Glutamatergic neuron (in vitro differentiated cells): ENCODE measurements at regions not wholly inside any gene's neighbourhood (a gene's known extent, or its start where the extent isn't known, plus 50 kb on each side); places are given as distances from the start of the nearest gene placed in this dataset.

Experiments
- DNase-seq: peaks from one replicate; pipeline ENCODE4 v3.0.0; 2022
- H3K27ac Mint-ChIP-seq: one replicate; pipeline ENCODE4 v1.8.0; 2020; ENCODE audit warnings: mild to moderate bottlenecking, mixed read lengths, inconsistent platforms; ENCODE audit not compliant: unreplicated experiment
- H3K27me3 Mint-ChIP-seq: one replicate; pipeline ENCODE4 v1.8.0; 2020; ENCODE audit warnings: mild to moderate bottlenecking, moderate library complexity, mixed read lengths, inconsistent platforms; ENCODE audit not compliant: unreplicated experiment
- H3K36me3 Mint-ChIP-seq: one replicate; pipeline ENCODE4 v1.8.0; 2020; ENCODE audit warnings: mild to moderate bottlenecking, mixed read lengths, inconsistent platforms; ENCODE audit not compliant: unreplicated experiment
- H3K4me1 Mint-ChIP-seq: one replicate; pipeline ENCODE4 v1.8.0; 2020; ENCODE audit warnings: mild to moderate bottlenecking, low read depth, mixed read lengths, inconsistent platforms; ENCODE audit not compliant: unreplicated experiment
- H3K4me3 Mint-ChIP-seq: one replicate; pipeline ENCODE4 v1.8.0; 2020; ENCODE audit warnings: mild to moderate bottlenecking, mixed read lengths, inconsistent platforms; ENCODE audit not compliant: unreplicated experiment
- H3K9me3 Mint-ChIP-seq: one replicate; pipeline ENCODE4 v1.8.0; 2020; ENCODE audit warnings: mild to moderate bottlenecking, moderate library complexity, mixed read lengths, inconsistent platforms; ENCODE audit not compliant: unreplicated experiment
- CTCF ChIP-seq: fragments of 200-600 bp; sonication (generic); IDR thresholded peaks from one replicate; pipeline ENCODE4 v1.5.0; 2021; ENCODE audit not compliant: partially characterized antibody, unreplicated experiment

GRCh38 chr16:52649870-52650269, 102.9 kb upstream of the TOX3 start:
- no peaks in the 10 kb centered on the region for H3K9me3 Mint-ChIP-seq
- H3K27ac Mint-ChIP-seq: no peak overlapping the region
- no peak for DNase-seq
- no peaks in the 10 kb centered on the region for H3K4me1 Mint-ChIP-seq
- no peaks in the 10 kb centered on the region for H3K36me3 Mint-ChIP-seq
- no peaks in the 10 kb centered on the region for H3K27me3 Mint-ChIP-seq
- no peak overlapping the region for H3K4me3 Mint-ChIP-seq
- no peak for TF ChIP-seq CTCF

GRCh38 chr16:52647588-52647987, 100.6 kb upstream of the TOX3 start:
- no peaks in the 10 kb centered on the region for H3K36me3 Mint-ChIP-seq
- H3K4me3 Mint-ChIP-seq: no peak overlapping the region
- no peak overlapping the region for H3K27ac Mint-ChIP-seq

GRCh38 chr16:52643006-52643405, 96.1 kb upstream of the TOX3 start:
- H3K9me3 Mint-ChIP-seq: peaks cover 1% of the 10 kb centered on the region
- peaks cover 2% of the 10 kb centered on the region for H3K4me1 Mint-ChIP-seq
- no peaks in the 10 kb centered on the region for H3K27me3 Mint-ChIP-seq
- no peak for DNase-seq
- H3K36me3 Mint-ChIP-seq: no peaks in the 10 kb centered on the region
- H3K27ac Mint-ChIP-seq: no peak overlapping the region
- no peak for TF ChIP-seq CTCF
- no peak overlapping the region for H3K4me3 Mint-ChIP-seq

More at GRCh38 chr16:52647588-52647987, 100.6 kb upstream of the TOX3 start:
- DNase-seq: no peak
- TF ChIP-seq CTCF: no peak
- H3K4me1 Mint-ChIP-seq: no peaks in the 10 kb centered on the region
- H3K27me3 Mint-ChIP-seq: no peaks in the 10 kb centered on the region
- no peaks in the 10 kb centered on the region for H3K9me3 Mint-ChIP-seq

- no peak for TF ChIP-seq CTCF
- Mint-ChIP-seq H3K27me3 (no peaks in the 10 kb centered on the region), H3K36me3 (peaks cover 9% of the 10 kb centered on the region), H3K27ac (no peak overlapping the region), H3K9me3 (peaks cover 5% of the 10 kb centered on the region), H3K4me1 (no peaks in the 10 kb centered on the region), H3K4me3 (no peak overlapping the region)
- no peak for DNase-seq
Observed at GRCh38 chr16:52634528-52634927, 87.6 kb upstream of the TOX3 start.

- Mint-ChIP-seq H3K4me3 (no peak overlapping the region), H3K36me3 (peaks cover 9% of the 10 kb centered on the region), H3K27ac (no peak overlapping the region), H3K9me3 (peaks cover 5% of the 10 kb centered on the region), H3K27me3 (no peaks in the 10 kb centered on the region), H3K4me1 (no peaks in the 10 kb centered on the region)
- no peak for DNase-seq
- no peak for TF ChIP-seq CTCF
Observed at GRCh38 chr16:52634104-52634503, 87.2 kb upstream of the TOX3 start.
